ENCODE measurements at regions not wholly inside any gene's neighbourhood (a gene's known extent, or its start where the extent isn't known, plus 50 kb on each side); places are given as distances from the start of the nearest gene placed in this dataset.
A peak's percentile ranks its signal among the peaks of the same experiment; 100 is the strongest.

GRCh38 chr11:135069063-135069462 lies 657.0 kb upstream of the B3GAT1 start:
- no peak for TF ChIP-seq POLR2A (IDR thresholded peaks at IDR 0.05)
- Histone ChIP-seq H3K27ac (no peak overlapping the region), H3K4me1 (no peaks in the 10 kb centered on the region), H3K36me3 (no peaks in the 10 kb centered on the region), H3K9me3 (no peaks in the 10 kb centered on the region), H3K27me3 (no peaks in the 10 kb centered on the region), H3K4me3 (no peak overlapping the region)
- DNase-seq (ENCODE audit: extremely low spot score in 2 of 2), result no peak
- intact Hi-C loops (cut with DNase I), result no loop called here

- no peak for DNase-seq (ENCODE audit: extremely low spot score in 2 of 2)
- no peak overlapping the region for H3K4me3 ChIP-seq
- intact Hi-C loops (cut with DNase I), result no loop called here
- TF ChIP-seq CTCF (IDR thresholded peaks at IDR 0.05), result no peak
- TF ChIP-seq POLR2A (IDR thresholded peaks at IDR 0.05), result no peak
- no peak for TF ChIP-seq POLR2AphosphoS5 (IDR thresholded peaks at IDR 0.05; ENCODE audit: insufficient read depth in 1 of 2, low read depth in 1 of 2)
- H3K27me3 ChIP-seq, result no peaks in the 10 kb centered on the region
- no peaks in the 10 kb centered on the region for H3K36me3 ChIP-seq
- H3K4me1 ChIP-seq, result no peaks in the 10 kb centered on the region
- H3K9me3 ChIP-seq, result no peaks in the 10 kb centered on the region
- H3K27ac ChIP-seq, result no peak overlapping the region
These were observed 651.0 kb upstream of the B3GAT1 start for GRCh38 chr11:135062994-135063393.

GRCh38 chr11:135061166-135061565 lies 649.1 kb upstream of the B3GAT1 start:
- H3K4me3 ChIP-seq, result no peak overlapping the region
- H3K27me3 ChIP-seq, result no peaks in the 10 kb centered on the region
- intact Hi-C loops (cut with DNase I), result no loop called here
- DNase-seq (ENCODE audit: extremely low spot score in 2 of 2), result no peak
- no peaks in the 10 kb centered on the region for H3K9me3 ChIP-seq
- H3K4me1 ChIP-seq, result no peaks in the 10 kb centered on the region
- no peak for TF ChIP-seq POLR2AphosphoS5 (IDR thresholded peaks at IDR 0.05; ENCODE audit: insufficient read depth in 1 of 2, low read depth in 1 of 2)
- no peak for TF ChIP-seq CTCF (IDR thresholded peaks at IDR 0.05)
- TF ChIP-seq POLR2A (IDR thresholded peaks at IDR 0.05), result no peak
- no peaks in the 10 kb centered on the region for H3K36me3 ChIP-seq
- H3K27ac ChIP-seq, result no peak overlapping the region

GRCh38 chr11:135046986-135047385 lies 634.9 kb upstream of the B3GAT1 start:
- Histone ChIP-seq H3K4me1 (no peaks in the 10 kb centered on the region), H3K4me3 (no peak overlapping the region), H3K27ac (no peak overlapping the region), H3K9me3 (no peaks in the 10 kb centered on the region), H3K27me3 (no peaks in the 10 kb centered on the region), H3K36me3 (no peaks in the 10 kb centered on the region)
- no peak for TF ChIP-seq CTCF (IDR thresholded peaks at IDR 0.05)
- TF ChIP-seq POLR2A (IDR thresholded peaks at IDR 0.05), result no peak
- no peak for TF ChIP-seq POLR2AphosphoS5 (IDR thresholded peaks at IDR 0.05; ENCODE audit: insufficient read depth in 1 of 2, low read depth in 1 of 2)
- intact Hi-C loops (cut with DNase I), result no loop called here
- DNase-seq (ENCODE audit: extremely low spot score in 2 of 2), result peak in 1 of 2 donors; percentile 29

- Histone ChIP-seq H3K9me3 (no peaks in the 10 kb centered on the region), H3K4me3 (no peak overlapping the region), H3K36me3 (no peaks in the 10 kb centered on the region), H3K27me3 (no peaks in the 10 kb centered on the region), H3K4me1 (no peaks in the 10 kb centered on the region), H3K27ac (no peak overlapping the region)
- intact Hi-C loops (cut with DNase I), result no loop called here
- peak in 1 of 2 donors; percentile 27 for DNase-seq (ENCODE audit: extremely low spot score in 2 of 2)
- TF ChIP-seq POLR2A (IDR thresholded peaks at IDR 0.05) (no peak), CTCF (IDR thresholded peaks at IDR 0.05) (no peak), POLR2AphosphoS5 (IDR thresholded peaks at IDR 0.05; ENCODE audit: insufficient read depth in 1 of 2, low read depth in 1 of 2) (no peak)
These were observed 634.5 kb upstream of the B3GAT1 start for GRCh38 chr11:135046556-135046955.

GRCh38 chr11:135043434-135043833 lies 631.4 kb upstream of the B3GAT1 start:
- H3K4me3 ChIP-seq, result no peak overlapping the region
- H3K27ac ChIP-seq, result no peak overlapping the region
- no peaks in the 10 kb centered on the region for H3K36me3 ChIP-seq
- DNase-seq (ENCODE audit: extremely low spot score in 2 of 2), result peak in 1 of 2 donors; percentile 11
- no peaks in the 10 kb centered on the region for H3K4me1 ChIP-seq
- TF ChIP-seq POLR2AphosphoS5 (IDR thresholded peaks at IDR 0.05; ENCODE audit: insufficient read depth in 1 of 2, low read depth in 1 of 2) (no peak), CTCF (IDR thresholded peaks at IDR 0.05) (no peak), POLR2A (IDR thresholded peaks at IDR 0.05) (no peak)
- no peaks in the 10 kb centered on the region for H3K27me3 ChIP-seq
- intact Hi-C loops (cut with DNase I), result no loop called here
- H3K9me3 ChIP-seq, result no peaks in the 10 kb centered on the region
